Activated CD4-positive, alpha-beta memory T cell treated with anti-CD3 and anti-CD28 coated beads, Interleukin-2, amount 10 ng/mL, durations not matched to agents 7 days and 5 days (primary cell): ENCODE measurements at regions not wholly inside any gene's neighbourhood (a gene's known extent, or its start where the extent isn't known, plus 50 kb on each side); places are given as distances from the start of the nearest gene placed in this dataset.

Experiments used
- CTCF ChIA-PET: fragments of 350-600 bp; sonication (Branson Sonifier 250); formaldehyde crosslinking; loops from one replicate; lab custom pipeline; 2021; ENCODE audit warnings: antibody characterized with exemption, inconsistent platforms; lab: Charles Lee
- POLR2A ChIA-PET: fragments of 350-600 bp; sonication (Branson Sonifier 250); formaldehyde crosslinking; loops from one replicate; lab custom pipeline; 2021; ENCODE audit warnings: antibody characterized with exemption; lab: Charles Lee
- DNase-seq: peaks from one replicate; pipeline ENCODE4 v3.0.0-alpha.2; 2020
- H3K27ac Mint-ChIP-seq: one replicate; pipeline ENCODE4 v1.8.0; 2021; ENCODE audit warnings: mild to moderate bottlenecking, mixed read lengths
- H3K27me3 Mint-ChIP-seq: one replicate; pipeline ENCODE4 v1.8.0; 2021; ENCODE audit warnings: mixed read lengths
- H3K36me3 Mint-ChIP-seq: one replicate; pipeline ENCODE4 v1.8.0; 2021; ENCODE audit warnings: low read depth, mixed read lengths
- H3K4me1 Mint-ChIP-seq: one replicate; pipeline ENCODE4 v1.8.0; 2021; ENCODE audit warnings: mixed read lengths
- H3K4me3 Mint-ChIP-seq: one replicate; pipeline ENCODE4 v1.8.0; 2021; ENCODE audit warnings: mild to moderate bottlenecking, mixed read lengths
- H3K9me3 Mint-ChIP-seq: one replicate; pipeline ENCODE4 v1.8.0; 2021; ENCODE audit warnings: mixed read lengths

DNA sequence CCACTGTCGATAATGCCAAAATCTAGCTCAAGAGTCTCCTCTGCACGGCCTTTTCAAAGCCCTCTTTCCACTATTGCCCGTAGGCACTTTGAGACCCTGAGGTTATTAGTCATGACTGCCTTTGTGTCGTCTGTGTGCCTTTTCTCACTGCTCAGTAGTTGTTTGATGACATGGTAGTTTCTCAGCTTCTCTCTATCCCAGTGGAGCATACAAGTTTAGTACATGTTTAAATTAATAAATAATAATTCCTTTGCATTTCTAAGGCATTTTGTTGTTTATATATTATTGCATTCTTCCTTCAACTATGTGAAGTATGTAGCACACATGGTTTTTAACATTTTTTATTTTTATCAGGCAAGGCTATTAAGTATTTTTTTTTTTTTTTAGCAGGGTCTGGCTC lies 458.1 kb downstream of the PCNX1 start:
- POLR2A ChIA-PET = interaction anchor here (0.6 to 1.4 kb wide), 2 partner anchors 44 to 284 kb away, joined by 3 to 4 read pairs; no protein-coding TSS in a partner anchor
- Mint-ChIP-seq H3K4me1 (peaks cover 32% of the 10 kb centered on the region), H3K27me3 (no peaks in the 10 kb centered on the region), H3K27ac (no peak overlapping the region), H3K36me3 (peaks cover 13% of the 10 kb centered on the region), H3K4me3 (no peak overlapping the region), H3K9me3 (no peaks in the 10 kb centered on the region)
- no peak for DNase-seq
- CTCF ChIA-PET = interaction anchor here (1.2 kb wide), 1 partner anchor 227 kb away, joined by 3 read pairs; no protein-coding TSS in a partner anchor

DNA sequence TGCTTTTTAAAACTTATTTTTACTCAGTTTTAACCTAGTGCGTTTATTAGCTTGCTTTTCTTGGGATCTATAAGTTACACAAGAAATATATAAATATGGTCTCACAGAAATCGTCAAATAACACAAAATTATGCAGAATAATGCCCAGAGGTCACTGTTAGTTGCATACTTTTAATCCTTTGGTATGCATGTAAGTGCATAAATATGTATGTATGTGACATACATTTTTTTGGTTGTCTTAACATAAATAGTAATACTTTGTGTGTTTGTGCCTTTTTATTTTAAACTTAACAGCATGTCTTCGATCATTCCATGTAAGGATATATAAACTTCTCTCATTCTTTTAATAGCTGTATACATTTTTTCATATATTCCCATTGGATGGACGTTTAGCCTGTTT lies 459.6 kb downstream of the PCNX1 start:
- Mint-ChIP-seq H3K27me3 (no peaks in the 10 kb centered on the region), H3K9me3 (no peaks in the 10 kb centered on the region), H3K27ac (no peak overlapping the region), H3K4me3 (no peak overlapping the region), H3K4me1 (peaks cover 37% of the 10 kb centered on the region), H3K36me3 (peaks cover 12% of the 10 kb centered on the region)
- ChIA-PET CTCF (no interaction called here), POLR2A (interaction anchor here (0.7 kb wide), 1 partner anchor 51 kb away, joined by 3 read pairs; no protein-coding TSS in a partner anchor)
- no peak for DNase-seq

DNA sequence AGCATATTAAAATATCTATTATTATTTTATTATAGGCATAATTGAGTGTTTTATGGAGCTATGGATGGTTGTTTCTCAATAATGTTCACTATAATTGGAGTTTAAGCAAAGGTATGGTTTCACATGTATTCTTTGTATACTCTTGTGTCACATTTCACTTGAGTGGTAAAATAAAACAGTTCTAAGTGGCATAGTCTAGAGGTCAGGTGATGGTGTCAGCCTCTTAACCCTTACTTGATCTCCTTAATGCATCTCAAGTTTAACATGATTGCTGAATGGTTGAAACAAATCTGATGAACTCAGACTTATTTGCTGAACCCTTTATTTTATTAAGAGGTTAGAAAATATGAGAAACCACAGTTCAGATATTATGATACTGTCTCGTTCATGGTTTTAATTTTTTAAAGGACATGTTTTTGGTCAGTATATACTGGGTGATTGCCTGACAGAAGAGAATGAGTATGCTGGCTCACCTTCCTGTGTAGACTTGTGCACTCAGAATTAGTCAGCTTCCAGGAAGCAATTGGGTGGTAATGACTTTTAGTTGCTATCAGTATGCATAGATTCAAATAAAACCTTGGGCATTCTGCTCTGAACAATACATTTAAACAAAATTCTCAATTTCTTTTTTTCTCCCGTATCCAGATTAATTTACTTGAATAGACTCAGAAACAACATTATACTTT lies 464.6 kb downstream of the PCNX1 start:
- H3K4me1 Mint-ChIP-seq = peaks cover 33% of the 10 kb centered on the region
- peak overlapping the region; percentile 56 for H3K27ac Mint-ChIP-seq
- peaks cover 23% of the 10 kb centered on the region for H3K36me3 Mint-ChIP-seq
- ChIA-PET CTCF (no interaction called here), POLR2A (interaction anchor here (0.7 to 2.0 kb wide), 5 partner anchors 27 to 229 kb away, joined by 3 to 7 read pairs (median 3); no protein-coding TSS in a partner anchor)
- no peak for DNase-seq
- no peaks in the 10 kb centered on the region for H3K27me3 Mint-ChIP-seq
- no peak overlapping the region for H3K4me3 Mint-ChIP-seq
- peaks cover 9% of the 10 kb centered on the region for H3K9me3 Mint-ChIP-seq

DNA sequence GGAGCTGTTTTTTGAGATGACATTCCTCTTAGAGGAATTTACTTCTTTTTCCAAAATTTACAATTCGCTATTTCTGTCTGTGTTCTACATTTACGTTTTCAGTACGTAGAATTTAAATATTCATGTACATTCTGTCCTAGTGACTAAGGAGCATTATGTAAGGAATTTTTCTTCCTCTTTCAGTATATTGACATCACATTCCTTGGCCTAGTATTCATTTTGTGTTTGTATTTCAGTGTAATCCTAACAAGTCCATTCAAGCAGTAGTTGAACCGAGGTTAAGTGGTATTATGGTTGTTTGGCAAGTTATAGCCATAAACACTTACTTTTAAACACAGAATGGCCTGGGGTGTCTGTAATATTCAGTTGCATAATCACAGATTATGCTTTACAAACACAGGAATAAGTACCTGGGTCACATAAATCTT lies 465.2 kb downstream of the PCNX1 start:
- H3K27me3 Mint-ChIP-seq = no peaks in the 10 kb centered on the region
- H3K27ac Mint-ChIP-seq = peak overlapping the region; percentile 56
- DNase-seq = no peak
- H3K36me3 Mint-ChIP-seq = peaks cover 25% of the 10 kb centered on the region
- CTCF ChIA-PET = no interaction called here
- H3K4me1 Mint-ChIP-seq = peaks cover 33% of the 10 kb centered on the region
- POLR2A ChIA-PET = interaction anchor here (0.7 to 2.0 kb wide), 3 partner anchors 27 to 52 kb away, joined by 3 to 7 read pairs (median 3); no protein-coding TSS in a partner anchor
- no peak overlapping the region for H3K4me3 Mint-ChIP-seq
- H3K9me3 Mint-ChIP-seq = peaks cover 10% of the 10 kb centered on the region

DNA sequence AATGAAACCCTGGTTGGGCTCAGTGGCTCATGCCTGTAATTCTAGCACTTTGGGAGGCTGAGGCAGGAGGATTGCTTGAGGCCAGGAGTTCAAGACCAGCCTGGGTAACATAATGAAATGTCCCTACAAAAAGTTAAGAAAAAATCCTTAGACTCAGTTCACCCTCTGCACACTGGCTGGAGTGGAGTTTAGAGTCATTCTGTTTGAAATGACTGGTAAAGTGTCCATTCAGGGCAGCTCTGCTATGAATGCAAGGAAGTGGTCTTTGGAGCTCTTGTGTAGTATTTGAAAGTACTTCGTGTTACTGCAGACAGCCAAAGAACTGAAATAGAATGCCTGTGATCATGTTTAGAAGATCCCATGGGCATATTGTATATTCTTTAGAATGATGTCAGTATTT lies 466.5 kb downstream of the PCNX1 start:
- no peak overlapping the region for H3K4me3 Mint-ChIP-seq
- POLR2A ChIA-PET = interaction anchor here (1.9 kb wide), 1 partner anchor 52 kb away, joined by 8 read pairs; no protein-coding TSS in a partner anchor
- DNase-seq = no peak
- no peak overlapping the region for H3K27ac Mint-ChIP-seq
- peaks cover 21% of the 10 kb centered on the region for H3K9me3 Mint-ChIP-seq
- CTCF ChIA-PET = no interaction called here
- peaks cover 38% of the 10 kb centered on the region for H3K36me3 Mint-ChIP-seq
- no peaks in the 10 kb centered on the region for H3K27me3 Mint-ChIP-seq
- H3K4me1 Mint-ChIP-seq = peaks cover 44% of the 10 kb centered on the region

DNA sequence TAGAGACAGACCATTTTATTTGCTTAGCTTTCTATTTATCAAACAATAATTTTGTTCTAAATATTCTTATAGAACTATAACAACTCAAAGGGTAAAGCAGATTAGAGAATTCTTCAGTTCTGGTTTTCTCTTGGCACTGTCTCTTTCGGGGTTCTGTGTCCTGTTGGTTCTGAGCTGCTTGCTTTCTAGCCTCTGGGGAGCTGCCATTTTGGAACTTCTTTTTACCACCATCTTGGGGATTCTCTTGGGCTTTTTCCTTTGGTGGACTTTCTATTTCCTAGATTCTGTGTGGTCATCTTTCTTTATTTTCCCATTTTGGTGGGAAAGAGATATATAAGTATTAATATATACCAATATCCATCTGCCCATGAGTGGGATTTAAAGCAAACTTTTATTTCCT lies 467.7 kb downstream of the PCNX1 start:
- H3K36me3 Mint-ChIP-seq = peaks cover 45% of the 10 kb centered on the region
- no peak for DNase-seq
- peaks cover 27% of the 10 kb centered on the region for H3K9me3 Mint-ChIP-seq
- ChIA-PET CTCF (no interaction called here), POLR2A (interaction anchor here (1.9 kb wide), 1 partner anchor 53 kb away, joined by 8 read pairs; no protein-coding TSS in a partner anchor)
- no peaks in the 10 kb centered on the region for H3K27me3 Mint-ChIP-seq
- H3K4me3 Mint-ChIP-seq = no peak overlapping the region
- H3K27ac Mint-ChIP-seq = no peak overlapping the region
- H3K4me1 Mint-ChIP-seq = peaks cover 49% of the 10 kb centered on the region

DNA sequence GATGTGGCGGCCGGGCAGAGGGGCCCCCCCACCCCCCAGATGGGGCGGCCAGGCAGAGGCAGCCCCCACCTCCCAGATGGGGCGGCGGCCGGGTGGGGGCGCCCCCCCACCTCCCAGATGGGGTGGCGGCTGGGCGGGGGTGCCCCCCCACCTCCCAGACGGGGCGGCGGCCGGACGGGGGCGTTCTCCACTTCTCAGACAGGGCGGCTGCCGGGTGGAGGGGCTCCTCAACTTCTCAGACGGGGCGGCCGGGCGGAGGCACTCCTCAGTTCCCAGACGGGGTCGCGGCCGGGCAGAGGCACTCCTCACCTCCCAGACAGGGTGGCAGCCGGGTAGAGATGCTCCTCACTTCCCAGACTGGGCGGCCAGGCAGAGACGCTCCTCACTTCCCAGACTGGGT lies 469.8 kb downstream of the PCNX1 start:
- CTCF ChIA-PET = no interaction called here
- POLR2A ChIA-PET = no interaction called here
- peaks cover 27% of the 10 kb centered on the region for H3K9me3 Mint-ChIP-seq
- no peaks in the 10 kb centered on the region for H3K27me3 Mint-ChIP-seq
- H3K4me1 Mint-ChIP-seq = peaks cover 33% of the 10 kb centered on the region
- DNase-seq = no peak
- peaks cover 53% of the 10 kb centered on the region for H3K36me3 Mint-ChIP-seq
- no peak overlapping the region for H3K4me3 Mint-ChIP-seq
- H3K27ac Mint-ChIP-seq = no peak overlapping the region

DNA sequence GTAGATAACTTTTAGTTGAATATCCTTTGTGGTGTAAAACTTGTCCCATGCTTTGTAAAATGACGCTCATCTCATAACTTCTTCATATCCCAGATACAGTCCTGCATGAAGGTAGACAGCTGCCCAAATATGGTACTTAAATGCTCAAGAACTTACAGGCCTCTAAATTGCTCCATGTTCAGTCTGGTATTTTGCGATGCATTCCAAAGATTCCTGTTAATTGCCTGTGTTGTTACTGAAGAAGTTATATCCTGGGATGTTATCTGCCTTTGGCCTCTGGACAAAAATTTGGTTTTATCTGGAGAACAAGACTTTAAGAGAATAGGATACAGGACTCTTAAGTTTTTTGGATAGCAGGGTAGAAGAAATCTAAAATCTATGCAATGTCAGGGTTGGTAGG lies 473.0 kb downstream of the PCNX1 start:
- peaks cover 51% of the 10 kb centered on the region for H3K36me3 Mint-ChIP-seq
- ChIA-PET CTCF (no interaction called here), POLR2A (no interaction called here)
- H3K27ac Mint-ChIP-seq = no peak overlapping the region
- DNase-seq = no peak
- H3K27me3 Mint-ChIP-seq = no peaks in the 10 kb centered on the region
- peaks cover 26% of the 10 kb centered on the region for H3K9me3 Mint-ChIP-seq
- H3K4me3 Mint-ChIP-seq = no peak overlapping the region
- H3K4me1 Mint-ChIP-seq = peaks cover 24% of the 10 kb centered on the region

DNA sequence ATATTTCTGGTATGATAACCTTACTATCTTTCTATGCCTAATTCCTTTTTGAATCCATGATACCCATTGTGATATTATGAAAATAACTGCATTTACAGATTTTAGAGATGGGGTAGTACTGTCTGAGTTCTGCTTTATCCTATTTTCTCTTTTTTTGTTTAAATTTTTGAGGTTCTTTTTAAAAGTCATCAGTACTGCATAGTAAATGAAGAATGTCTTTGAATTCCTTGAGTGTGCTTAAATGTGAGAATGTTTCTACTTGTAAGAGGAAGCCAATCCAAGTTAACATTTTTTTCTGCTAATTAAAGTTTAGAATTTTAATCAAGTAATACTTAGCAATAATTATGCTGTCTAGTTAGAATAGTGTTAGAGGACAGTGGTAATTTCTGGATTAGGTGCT lies 474.6 kb downstream of the PCNX1 start:
- POLR2A ChIA-PET = no interaction called here
- Mint-ChIP-seq H3K9me3 (peaks cover 18% of the 10 kb centered on the region), H3K27ac (no peak overlapping the region), H3K36me3 (peaks cover 50% of the 10 kb centered on the region), H3K4me1 (peaks cover 23% of the 10 kb centered on the region), H3K27me3 (no peaks in the 10 kb centered on the region), H3K4me3 (no peak overlapping the region)
- no peak for DNase-seq
- CTCF ChIA-PET = no interaction called here

DNA sequence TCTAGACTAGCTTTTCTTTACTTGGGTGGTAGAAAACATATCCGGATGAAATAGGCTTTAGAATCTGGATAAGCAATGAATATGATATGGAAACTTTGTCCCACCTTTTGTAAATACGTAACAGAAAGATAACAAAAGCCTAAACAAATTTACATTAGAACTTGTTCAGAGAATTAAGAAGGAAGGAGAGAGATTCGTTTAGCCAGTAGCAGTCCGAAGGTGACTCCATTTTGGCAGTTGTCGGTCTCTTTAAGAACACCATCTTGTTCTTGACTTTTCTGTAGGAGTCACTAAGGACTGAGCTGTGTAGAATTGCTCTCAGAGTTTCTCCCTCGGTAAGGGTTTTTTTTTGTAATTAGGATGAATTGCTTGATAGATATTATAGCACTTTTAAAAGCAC lies 475.1 kb downstream of the PCNX1 start:
- no peak for DNase-seq
- H3K27ac Mint-ChIP-seq = no peak overlapping the region
- no peaks in the 10 kb centered on the region for H3K27me3 Mint-ChIP-seq
- H3K9me3 Mint-ChIP-seq = peaks cover 18% of the 10 kb centered on the region
- H3K36me3 Mint-ChIP-seq = peaks cover 49% of the 10 kb centered on the region
- H3K4me3 Mint-ChIP-seq = no peak overlapping the region
- POLR2A ChIA-PET = no interaction called here
- CTCF ChIA-PET = no interaction called here
- peaks cover 23% of the 10 kb centered on the region for H3K4me1 Mint-ChIP-seq

DNA sequence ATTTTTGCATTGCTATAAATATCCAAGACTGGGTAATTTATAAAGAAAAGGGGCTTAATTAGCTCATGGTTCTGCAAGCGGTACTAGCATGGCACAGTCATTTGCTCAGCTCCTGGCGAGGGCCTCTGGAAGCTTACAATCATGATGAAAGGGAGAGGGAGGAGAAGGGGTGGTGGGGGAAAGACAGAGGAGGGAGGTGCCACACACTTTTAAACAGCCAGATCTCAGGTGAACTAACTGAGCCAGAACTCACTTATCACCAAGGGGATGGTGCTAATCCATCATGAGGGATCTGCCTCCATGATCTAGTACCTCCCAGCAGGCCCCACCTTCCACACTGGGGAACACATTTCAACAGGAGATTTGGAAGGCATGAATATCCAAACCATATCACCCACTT lies 476.3 kb downstream of the PCNX1 start:
- Mint-ChIP-seq H3K4me3 (no peak overlapping the region), H3K4me1 (peaks cover 19% of the 10 kb centered on the region), H3K9me3 (peaks cover 6% of the 10 kb centered on the region), H3K36me3 (peaks cover 37% of the 10 kb centered on the region), H3K27ac (no peak overlapping the region), H3K27me3 (no peaks in the 10 kb centered on the region)
- no peak for DNase-seq
- CTCF ChIA-PET = no interaction called here
- POLR2A ChIA-PET = no interaction called here

DNA sequence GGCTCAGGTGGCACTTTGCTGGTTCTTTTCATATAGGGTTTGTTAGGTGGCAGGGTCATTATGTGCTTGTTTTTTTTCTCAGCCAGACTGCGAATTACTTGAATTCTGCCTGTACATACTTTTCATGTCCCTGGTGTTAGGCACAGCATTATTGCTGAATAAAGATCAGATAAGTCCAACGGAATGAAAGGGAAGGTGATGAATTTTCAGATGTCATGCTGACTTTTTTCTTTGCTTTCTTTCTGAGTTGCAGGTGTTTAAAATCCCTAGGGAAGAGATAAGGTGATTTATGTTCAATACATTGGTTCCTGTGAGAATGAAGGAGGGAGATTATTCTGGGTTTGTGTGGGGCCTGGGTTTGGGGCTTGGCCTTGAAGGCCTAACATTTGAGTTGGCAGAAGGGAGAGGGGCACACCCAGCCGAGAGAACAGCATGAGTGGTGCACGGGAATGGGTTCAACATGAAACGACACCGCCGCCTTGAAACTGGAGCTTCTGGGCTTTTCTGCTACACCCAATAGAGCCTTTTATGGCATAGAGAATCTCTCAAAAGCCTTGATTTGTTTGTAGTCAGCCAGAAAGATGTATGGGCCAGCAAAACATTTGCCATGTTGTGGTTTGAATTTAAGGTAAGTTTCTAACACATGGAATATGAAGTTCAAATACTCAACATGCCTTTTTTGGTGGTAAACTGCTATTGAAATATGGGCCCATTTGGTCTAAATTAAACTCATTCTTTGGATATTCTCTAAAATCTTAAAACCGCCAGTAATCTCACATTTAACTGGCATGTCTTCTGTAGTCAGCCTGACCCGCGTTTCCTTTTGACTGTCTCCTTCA lies 477.0 kb downstream of the PCNX1 start:
- H3K27me3 Mint-ChIP-seq = no peaks in the 10 kb centered on the region
- H3K36me3 Mint-ChIP-seq = peaks cover 31% of the 10 kb centered on the region
- H3K4me3 Mint-ChIP-seq = no peak overlapping the region
- DNase-seq = no peak
- ChIA-PET POLR2A (no interaction called here), CTCF (no interaction called here)
- peaks cover 3% of the 10 kb centered on the region for H3K9me3 Mint-ChIP-seq
- peaks cover 19% of the 10 kb centered on the region for H3K4me1 Mint-ChIP-seq
- H3K27ac Mint-ChIP-seq = no peak overlapping the region

DNA sequence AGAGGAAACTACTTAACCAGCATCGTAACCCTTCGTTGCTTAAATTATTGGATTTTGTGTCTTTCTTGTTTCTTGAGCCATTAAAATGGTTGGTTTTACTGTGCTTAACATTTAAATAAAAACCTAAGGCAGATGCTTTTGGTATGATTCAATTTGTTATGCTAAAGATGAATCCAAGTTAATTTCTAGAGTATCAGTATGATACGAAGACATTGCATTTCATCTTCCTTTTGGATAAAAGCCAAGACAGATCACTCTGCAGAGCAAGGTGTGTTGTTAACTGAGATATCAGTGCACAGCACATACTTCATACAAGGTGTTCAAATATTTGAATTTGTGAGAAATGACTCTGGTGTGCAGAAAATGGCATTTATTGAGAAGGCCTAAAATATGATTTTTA lies 480.5 kb downstream of the PCNX1 start:
- no peak overlapping the region for H3K27ac Mint-ChIP-seq
- ChIA-PET POLR2A (no interaction called here), CTCF (no interaction called here)
- peaks cover 26% of the 10 kb centered on the region for H3K4me1 Mint-ChIP-seq
- H3K36me3 Mint-ChIP-seq = peaks cover 26% of the 10 kb centered on the region
- no peak overlapping the region for H3K4me3 Mint-ChIP-seq
- no peaks in the 10 kb centered on the region for H3K9me3 Mint-ChIP-seq
- H3K27me3 Mint-ChIP-seq = no peaks in the 10 kb centered on the region
- no peak for DNase-seq
